ENCODE measurements at regions not wholly inside any gene's neighbourhood (a gene's known extent, or its start where the extent isn't known, plus 50 kb on each side); places are given as distances from the start of the nearest gene placed in this dataset.

GRCh38 chr20:12111431-12112088 lies 193.9 kb downstream of the BTBD3 start:
- TF ChIP-seq CTCF (IDR thresholded peaks at IDR 0.05) (no peak), POLR2AphosphoS5 (IDR thresholded peaks at IDR 0.05) (no peak), POLR2A (IDR thresholded peaks at IDR 0.05) (no peak), EP300 (IDR thresholded peaks at IDR 0.05) (no peak)

Measured in upper lobe of left lung (tissue), 4 donors.